HG03342 (cell line): ENCODE measurements at regions not wholly inside any gene's neighbourhood (a gene's known extent, or its start where the extent isn't known, plus 50 kb on each side); places are given as distances from the start of the nearest gene placed in this dataset.

ENCODE experiments used
- ATAC-seq: cut with Tn5 transposase; IDR thresholded peaks from one replicate; pipeline ENCODE4 v1.9.1; 2021; ENCODE audit warnings: mild to moderate bottlenecking, moderate library complexity; ENCODE audit not compliant: unreplicated experiment

DNA sequence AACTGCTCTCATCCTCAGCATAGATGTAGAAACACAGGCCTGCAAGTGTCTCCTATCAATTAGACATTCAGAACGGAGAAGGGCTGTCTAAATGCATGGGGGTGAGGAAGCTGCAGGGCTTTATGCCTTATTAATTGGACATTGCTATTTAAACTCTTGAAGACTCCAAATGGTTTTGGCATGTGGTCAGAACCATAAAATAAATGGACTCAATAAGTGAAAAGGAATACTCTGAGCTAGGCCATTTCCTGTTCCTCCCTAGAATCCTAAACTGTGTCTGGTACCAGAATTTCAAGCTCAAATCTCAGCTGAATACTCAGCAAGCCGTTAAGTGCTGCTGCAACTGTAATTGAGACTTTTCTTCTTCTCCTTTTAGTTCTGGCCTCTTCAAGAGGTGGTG, 80.4 kb upstream of the C1orf87 start:
- no peak for ATAC-seq

DNA sequence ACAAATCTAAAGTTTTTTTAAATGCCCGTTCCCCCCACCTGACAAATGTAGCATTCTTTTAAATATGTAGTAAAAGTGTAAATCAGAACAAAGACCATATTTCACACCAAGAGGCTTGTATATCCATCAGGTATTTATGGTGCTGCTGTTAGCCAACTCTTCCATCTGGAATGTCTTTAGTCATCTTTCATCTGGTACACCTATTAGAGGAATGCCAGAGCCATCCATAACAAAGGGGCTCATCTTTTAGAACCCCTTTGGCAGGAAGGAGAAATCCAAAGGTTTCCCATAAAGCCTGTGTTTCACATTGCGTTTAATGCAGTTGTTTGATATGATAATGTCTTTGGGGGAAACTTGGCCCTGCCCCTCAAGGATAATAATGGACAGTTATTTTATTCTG, 79.3 kb upstream of the C1orf87 start:
- no peak for ATAC-seq

DNA sequence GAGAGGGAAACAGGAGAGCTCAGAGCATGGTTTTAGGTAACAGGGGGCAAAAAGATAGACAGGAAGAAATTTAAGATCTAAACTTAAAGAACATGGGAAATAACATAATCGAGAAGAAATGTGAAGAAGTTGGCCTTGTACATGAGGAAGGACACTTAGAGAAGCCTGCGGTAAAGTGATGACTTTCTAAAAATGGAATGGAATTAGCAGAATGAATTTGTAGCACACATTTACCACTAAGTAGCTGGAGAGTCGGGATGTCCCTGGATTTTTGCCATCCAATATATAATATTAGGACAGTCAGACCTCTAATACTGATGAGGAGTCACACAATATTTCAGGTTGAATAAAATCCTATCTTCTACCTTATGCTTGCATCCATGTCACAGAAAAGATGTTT, 77.7 kb upstream of the C1orf87 start:
- no peak for ATAC-seq

DNA sequence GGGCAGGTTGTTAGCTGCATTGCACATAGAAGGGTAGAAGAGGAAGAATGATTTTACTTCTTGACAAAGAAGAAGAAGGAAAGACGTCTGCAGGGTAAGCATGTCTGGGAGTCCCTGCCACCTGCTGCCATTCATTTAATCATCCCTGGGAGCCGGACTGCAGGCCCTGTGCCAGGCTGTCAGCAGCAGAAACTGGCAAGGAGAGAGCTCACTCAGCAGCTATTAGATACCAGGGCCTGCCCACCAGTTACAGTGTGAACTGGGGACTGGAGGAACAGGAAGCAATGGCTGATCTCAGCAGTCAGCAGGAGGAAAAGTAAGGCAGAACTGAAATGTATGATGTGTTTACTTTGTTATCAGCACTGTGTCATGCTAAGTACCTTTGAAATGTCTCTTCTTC, 75.7 kb upstream of the C1orf87 start:
- no peak for ATAC-seq

DNA sequence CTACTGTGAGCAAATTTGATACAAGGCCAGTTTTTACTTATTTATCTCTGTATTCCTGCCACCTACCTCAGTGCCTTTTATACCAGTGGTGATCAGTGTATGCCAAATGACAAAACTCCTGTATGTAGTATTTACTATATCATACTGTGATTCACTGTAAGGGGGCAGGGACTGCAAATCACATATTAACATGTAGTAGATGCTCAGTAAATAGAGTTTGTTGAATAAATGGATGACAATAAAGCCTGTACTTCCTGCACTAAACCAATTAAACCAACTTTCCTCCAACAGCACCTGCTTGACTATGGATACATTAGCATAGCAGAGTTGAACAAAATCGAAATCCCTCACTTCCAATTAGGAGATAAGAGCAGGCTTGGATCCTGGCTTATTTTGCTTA, 73.3 kb upstream of the C1orf87 start:
- no peak for ATAC-seq

DNA sequence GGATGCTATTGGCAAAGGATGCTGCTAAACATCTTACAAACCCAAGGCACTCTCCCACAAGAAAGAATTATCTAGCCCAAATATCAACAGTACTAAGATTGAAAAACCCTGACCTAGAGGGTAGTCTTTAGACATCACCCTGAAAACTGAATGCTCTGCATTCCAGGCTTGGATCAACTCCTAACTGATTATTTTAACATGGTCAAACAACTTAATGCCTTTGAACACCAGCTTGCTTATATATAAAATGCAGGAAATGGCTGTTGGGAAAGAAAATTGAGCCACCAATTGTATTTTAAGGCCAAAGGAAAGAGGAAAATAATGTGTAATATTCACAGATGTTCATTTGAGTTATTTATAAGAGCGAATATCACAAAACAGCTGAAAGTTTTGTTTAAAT, 72.2 kb upstream of the C1orf87 start:
- ATAC-seq = no peak

DNA sequence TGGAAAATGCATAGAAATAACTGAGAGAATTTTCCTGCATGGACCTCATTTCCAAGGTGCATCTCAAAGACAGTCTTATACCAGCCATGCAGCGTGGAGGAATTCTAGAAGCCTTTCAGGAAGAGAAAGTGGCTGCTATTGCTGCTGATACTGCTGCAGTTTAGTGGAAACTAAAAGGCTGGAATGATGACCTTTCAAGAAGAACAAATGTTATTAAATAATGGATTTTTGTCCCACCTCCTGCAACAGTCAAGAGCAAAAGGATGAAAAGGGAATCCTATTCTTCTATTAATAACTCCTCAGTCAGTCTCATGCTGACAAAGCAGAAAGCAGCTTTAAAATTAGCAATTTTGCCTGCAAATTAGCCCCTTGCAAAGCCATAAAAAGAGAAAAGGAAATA, 68.2 kb upstream of the C1orf87 start:
- ATAC-seq = no peak

DNA sequence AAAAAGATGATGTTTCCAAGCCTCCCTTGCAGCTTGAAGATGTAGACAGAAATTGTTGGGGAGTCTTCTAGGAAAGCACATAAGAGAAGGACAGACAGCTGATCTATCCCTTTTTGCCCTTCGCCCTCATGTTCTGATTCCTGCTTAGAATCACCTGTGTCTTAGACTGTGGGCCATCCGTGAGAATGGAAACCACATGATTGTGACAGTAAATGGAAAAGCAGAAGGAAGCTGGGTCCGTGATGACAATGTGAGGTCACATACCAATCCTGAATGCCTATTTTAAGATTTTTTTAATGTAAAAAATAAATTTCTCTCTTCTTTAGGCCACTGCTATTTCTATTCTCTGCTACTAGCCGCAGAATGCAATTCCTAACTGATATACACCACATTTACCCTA, 67.7 kb upstream of the C1orf87 start:
- ATAC-seq = no peak

DNA sequence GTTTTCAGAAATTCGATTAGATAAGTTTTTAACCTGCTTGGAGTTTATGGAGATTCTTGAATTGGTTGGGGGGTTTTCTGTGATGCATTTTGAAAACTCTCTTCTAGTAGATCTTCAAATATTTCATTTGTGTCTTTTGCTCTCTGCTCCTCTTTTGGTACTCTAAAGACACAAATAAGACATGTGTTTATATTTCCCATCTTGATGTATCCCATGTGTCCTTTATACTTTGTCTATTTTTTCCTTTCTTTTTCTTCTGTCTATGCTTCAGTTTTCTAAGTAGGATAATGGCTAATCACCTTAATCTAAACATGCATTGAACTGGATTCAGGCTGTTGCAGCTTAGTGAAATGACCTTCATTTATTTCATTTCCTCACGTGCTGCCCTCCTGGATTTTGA, 63.8 kb upstream of the C1orf87 start:
- ATAC-seq = no peak

DNA sequence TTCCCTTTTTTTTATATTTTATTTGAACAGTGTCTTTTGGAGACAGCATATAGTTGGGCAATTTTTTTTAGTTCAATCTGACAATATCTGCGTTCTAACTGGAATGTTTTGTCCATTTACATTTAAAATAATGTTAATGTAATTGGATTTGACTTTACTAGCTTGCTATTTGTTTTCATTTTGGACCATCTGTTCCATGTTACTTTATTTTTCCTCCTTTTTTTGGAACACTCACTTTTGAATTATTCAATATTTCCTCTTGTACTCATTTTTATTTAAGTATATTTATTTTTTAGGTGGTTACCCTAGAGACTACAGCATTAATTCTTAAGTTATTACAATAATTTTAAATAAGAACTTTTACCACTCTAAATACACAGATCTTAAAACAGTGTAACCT, 62.8 kb upstream of the C1orf87 start:
- no peak for ATAC-seq

DNA sequence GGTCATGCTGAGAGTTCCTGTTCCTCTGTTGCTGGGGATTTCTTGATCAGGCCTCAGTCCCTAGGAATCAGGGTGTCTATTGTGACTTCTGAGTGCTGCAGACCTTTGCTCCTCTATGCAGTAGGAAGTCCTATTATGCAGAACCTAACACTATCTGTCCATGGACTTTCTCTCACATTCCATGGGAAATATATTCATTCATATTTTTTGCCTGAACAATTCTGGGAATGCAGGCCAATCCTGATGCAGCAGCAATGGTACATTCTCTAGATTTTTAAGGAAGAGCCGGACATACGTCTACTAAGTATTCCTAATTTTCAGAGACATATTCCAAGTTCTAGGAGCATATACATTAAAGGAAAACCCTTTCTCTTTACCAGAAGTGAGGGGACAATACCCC, 61.1 kb upstream of the C1orf87 start:
- ATAC-seq = no peak

DNA sequence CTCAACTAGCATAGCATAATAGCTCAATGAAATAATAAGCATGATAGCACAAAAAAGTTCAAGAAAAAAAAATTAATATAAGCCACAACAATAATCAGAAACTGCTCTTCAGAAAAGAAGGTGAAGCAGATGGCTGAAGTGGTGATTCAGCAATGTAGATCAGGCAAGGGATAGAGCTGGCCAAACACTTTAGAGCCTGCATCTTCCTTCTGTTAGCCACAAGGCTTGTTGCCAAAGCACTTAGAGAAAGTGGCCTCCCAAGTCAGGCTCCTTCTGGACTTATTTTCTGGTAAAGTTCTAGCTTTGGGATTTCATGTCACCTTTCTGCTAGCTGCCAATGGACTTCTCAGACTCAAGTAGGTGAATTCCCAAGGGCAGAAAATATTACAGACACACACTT, 60.3 kb upstream of the C1orf87 start:
- ATAC-seq = no peak

DNA sequence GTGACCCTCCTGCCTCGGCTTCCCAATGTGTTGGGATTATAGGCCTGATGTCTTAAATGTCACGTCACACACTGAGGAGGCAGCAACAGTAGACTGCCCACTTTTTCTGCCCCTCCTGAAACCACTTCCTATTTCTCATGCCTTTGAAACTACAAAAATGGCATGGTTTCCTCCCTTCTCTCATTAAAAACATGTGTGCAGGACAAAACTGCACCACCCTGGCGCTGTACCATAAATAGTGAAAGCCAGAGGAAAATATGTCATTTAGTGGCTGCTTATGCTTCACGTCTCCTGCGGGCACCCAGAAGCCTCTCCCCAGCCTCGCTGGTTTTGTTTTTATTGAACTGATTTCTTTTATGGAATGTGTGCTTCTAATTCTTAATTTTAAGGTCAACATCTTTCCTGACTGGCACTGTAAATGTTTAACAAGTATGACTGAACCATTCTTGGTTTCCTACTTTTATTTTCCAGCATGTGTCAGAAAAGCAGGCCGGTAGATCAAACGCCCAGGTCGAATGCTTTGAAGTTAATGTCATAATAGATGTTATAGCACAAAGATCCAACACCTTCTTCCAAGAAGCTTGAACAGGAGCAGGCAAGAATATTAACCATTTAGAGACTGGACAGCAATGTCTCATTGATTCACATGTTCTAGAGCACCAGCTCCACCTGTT, 59.6 kb upstream of the C1orf87 start:
- ATAC-seq = no peak

DNA sequence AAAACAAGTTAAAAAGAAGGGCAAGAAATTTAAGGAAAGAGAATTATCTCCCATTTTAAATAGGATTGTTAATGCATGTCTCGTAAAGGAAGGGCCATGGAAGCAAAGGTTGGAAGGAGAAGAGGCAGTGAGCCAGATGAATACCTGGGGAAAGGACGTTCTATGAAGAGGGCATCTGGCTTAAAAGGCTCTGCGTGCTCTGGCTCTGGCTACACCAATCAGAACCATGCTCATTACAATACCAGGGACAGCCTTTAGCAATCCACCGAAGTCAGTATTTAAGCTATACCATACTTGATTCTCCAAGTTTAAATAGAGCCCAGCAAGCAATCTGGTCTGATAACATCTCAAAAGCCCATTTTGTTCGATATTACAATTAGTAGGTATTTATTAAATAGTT, 58.5 kb upstream of the C1orf87 start:
- no peak for ATAC-seq

DNA sequence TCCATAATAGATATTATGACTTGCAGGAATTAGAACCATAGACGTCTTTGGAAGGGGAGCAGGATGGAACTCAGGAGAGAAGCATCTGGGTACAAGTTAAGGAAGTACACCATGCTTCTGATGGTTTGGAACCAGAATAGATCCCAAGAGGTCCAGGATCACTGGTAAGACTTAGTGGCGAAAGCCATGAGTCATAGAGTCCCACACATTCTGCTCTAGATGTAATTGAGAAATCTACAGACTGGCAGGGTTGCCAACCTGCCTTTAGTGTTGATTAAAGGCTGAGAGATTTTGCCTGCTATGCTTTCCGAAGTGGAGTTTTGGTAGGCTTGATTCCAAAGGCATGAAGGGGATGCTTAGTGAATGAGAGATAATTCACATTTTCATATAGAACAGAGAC, 57.1 kb upstream of the C1orf87 start:
- no peak for ATAC-seq

DNA sequence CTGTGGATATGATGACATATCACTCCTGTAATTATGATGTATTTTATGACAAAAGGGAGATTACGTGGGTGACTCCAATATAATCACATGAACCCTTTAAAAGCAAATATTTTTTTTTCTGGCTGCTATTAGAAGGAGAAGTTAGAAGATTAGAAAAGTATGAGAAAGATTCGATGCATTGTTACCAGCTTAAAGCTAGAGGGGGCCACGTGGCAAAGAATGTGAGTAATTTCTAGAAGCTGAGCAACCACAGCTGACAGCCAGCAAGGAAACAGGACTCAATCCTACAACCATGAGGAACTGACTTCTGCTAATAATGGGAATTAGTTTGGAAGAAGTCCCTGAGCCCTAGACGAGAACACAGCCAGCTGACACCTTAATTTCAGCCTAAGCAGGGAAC, 56.3 kb upstream of the C1orf87 start:
- ATAC-seq = no peak

DNA sequence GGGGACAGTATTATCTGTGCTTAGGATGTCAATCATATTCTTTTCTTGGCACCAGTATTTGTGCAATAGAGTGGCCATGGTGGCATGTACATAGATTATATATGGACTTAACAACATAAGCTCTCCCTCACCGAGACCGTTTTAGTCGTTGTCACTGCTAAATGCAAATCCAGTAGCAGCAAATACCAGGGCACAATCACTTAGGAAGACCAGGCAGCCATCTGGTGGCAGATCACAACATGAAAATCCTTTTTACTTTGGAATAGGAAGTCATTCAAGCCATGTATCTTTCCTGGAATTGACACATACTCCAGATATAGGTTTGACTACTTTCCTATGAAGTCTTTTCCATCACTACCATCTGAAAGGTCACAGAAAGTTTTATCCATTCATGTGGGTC, 53.2 kb upstream of the C1orf87 start:
- no peak for ATAC-seq
